ENCODE measurements at regions not wholly inside any gene's neighbourhood (a gene's known extent, or its start where the extent isn't known, plus 50 kb on each side); places are given as distances from the start of the nearest gene placed in this dataset.
A peak's percentile ranks its signal among the peaks of the same experiment; 100 is the strongest.

DNA sequence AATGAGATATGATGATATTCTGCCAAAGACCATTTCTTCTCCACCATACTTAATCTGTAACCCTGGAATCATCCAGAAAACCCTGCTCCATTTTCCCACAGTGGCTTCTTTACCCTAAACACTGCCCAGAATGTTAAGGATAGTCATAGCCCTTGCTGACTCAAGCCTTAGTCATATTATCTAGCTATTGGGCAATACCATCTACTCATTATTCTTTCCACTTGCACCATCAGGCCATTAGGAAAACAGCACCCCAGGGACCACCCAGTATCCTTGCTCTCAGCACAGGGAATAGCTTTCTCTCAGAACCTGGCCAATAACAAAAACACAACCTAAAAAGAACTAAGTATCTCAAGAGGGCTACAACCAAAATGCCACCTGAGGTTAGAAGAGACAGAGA lies 445.7 kb upstream of the SLC14A2 start:
- DNase-seq, result no peak

DNA sequence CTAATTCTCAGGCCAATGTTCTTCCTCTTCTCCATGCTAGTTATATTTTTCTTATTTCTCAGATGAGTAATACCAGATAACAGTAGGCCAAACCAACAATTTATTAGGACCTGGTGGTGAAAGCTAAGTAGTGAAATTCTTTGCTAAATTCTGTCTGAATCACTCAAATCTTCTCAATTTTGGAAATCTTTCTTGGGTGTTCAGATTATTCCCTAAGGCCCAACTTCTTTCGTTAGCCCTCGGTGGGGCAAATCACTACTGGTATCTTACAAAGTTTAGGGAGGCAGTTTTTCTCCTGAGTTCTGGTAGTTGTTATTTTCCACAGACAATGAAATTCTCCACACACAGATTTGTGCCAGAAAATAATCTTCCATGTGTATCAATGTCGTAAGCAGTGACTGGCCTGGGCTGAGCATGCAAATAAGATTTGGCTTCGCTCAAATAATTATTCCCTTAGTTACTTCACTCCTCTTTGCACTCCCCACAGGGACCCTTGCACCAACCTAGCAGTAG lies 443.5 kb upstream of the SLC14A2 start:
- DNase-seq, result no peak

DNA sequence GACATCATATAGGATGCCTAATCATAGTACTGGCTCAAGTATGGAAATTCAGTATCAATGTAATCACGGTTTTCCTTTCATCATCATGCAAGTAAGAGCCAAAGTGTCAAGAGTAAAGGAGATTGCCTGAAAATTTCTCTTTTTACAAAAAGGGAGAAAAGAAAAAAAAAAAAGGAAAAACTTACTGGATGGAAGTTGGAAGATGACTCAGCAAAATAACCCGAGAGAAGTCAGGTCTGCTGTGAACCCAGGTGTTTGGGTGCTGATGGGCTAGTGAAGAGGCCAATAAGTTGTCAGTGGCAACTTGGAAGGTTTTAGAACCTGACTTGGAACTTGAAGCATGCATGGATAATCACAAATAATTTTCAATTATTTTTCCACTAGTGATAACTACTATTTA lies 441.9 kb upstream of the SLC14A2 start:
- no peak for DNase-seq

DNA sequence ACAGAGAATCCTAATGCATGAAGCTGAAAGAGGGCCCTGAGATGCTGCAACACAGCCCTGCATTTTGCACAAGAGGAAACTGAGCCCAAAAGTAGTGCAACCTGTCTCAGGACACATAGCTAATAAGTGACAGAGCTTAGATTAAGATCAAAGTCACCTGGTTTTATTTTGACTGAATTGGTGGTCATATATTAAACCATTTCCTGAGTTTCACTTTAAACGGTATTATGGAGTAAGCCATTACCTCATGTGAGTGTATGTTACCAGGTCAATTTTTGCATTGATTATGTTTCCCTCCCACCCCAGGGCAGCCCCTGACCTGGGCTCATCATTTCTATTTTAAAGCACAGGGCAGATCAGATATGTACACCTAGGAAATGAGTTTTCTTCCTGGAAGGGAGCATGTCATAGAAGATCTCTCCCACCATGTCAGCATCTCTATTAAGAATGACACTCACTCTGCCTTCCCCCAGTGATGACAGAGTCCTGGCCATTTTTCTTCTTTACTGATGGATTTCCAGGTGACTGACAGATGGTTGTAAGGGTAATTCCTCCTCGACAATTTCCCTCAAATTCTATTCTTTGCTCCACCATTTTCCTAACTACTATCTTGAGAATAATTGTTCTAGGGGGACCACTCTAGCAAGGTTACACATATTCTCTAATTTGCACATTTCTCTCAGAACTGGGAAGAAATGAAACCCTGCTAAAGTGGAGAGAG lies 441.3 kb upstream of the SLC14A2 start:
- no peak for DNase-seq

DNA sequence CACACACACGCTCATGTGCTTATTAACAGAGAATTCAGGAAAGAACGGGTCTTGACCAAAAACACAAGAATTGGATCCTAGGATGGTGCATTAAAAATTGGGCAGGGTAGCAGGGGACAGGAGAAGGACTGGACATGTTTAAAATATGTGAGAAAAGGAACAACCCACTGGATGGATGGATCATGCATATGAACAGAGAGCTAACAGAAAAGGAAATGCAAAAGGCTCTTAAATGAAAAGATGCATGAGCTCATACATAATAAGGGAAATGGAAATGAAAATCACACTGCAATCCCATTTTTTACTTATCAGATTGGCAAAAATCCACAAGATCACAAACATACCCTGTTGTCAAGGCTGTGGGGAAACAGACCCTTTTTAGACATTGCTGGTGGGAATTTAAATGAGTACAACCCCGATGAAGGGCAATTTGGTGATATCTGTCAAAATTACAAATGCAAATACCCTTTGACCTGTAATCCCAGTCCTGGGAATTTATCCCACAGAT lies 440.6 kb upstream of the SLC14A2 start:
- DNase-seq, result no peak

DNA sequence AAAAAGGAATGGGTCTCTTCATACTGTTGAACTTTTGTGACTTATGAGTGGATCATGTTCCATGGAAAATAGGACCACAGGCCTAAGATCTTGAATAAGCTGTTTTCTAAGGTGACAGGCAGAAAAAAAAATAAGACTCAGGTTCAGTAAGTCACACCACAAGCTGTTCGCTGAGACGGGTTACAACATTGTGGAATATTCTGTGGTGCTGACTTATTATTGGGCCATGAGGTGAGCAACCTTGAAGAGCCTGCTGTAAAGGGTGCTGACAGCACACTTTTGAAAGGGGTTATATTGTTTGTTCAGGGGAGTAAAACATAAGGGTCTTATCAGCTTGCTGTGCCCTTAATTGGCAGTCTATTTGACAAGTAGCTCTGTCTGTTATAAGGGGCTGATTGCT lies 439.8 kb upstream of the SLC14A2 start:
- DNase-seq, result no peak

DNA sequence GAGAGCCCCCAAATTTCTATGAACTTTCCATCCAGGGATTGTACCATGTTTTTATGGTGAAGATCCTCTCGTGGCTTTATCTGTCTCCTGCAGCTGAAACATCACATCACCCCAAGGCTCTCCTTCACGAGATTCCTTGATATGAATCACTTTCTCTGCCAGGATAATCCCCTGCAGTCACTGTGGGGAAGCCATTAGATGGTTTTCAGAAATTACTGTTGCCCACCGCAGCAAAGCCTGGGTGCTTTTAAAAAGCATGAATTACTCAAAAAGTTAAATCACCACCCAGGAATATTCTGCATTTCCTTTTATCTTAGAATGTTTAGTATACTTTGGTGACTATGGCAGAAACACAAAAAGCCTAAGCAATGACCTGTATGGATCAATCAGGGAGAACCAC lies 428.4 kb upstream of the SLC14A2 start:
- DNase-seq, result no peak

DNA sequence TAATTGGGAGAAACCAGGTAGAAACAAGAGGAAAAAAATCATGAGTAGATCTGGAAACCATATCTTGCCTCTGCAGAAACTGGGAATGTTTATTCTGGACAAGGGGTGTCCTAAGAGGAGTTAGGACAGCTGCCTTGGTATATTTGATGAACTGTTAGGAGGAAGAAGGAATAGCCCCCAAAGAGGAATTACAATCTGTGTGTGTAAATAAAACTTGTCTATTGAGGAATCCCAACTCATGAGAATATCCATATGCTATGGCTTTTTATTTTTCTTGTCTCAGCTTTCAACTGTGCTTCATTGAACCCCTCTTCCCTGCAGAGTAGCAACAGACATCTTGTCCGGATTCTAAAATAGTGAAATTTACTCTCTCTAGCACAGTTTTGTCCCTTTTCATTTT lies 423.5 kb upstream of the SLC14A2 start:
- no peak for DNase-seq

DNA sequence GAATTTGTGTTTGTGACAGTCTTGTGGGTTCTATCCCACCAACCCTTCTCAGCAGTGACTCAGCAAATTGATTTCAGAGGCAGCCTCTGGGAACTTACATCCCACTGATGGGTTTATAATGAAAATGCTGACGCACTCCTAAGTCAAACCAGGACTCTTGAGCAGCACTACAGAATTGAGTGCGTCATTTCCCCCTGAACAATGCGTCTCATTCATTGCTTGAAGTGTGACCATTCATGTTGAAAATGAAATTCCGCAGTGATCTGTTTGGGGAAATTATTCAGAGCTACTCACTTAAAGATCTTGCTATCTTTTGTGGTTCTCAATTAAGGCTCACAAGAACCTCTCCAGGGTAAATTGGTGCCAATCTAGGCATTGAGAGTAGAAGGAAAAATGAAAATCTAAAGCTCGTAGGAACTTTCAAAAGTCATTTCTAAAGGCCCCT lies 417.7 kb upstream of the SLC14A2 start:
- no peak for DNase-seq

DNA sequence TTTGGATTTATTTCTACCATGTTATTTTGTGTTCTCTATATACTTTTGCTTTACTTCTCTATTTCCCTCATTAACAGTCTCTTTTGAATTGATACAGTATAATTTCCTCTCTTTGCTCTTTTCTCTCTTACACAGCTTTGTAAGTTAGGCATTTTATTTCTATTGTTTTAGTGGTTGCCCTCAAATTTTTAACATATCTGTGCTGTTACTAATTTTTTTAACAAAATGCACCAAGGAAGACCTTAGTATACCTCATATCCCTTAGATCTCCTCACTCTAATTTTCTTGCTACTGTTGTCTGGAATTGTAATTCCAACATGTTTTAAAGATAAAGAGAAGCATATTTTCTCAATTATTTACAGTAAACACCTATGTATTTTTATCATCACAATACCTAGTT lies 416.8 kb upstream of the SLC14A2 start:
- DNase-seq, result no peak

DNA sequence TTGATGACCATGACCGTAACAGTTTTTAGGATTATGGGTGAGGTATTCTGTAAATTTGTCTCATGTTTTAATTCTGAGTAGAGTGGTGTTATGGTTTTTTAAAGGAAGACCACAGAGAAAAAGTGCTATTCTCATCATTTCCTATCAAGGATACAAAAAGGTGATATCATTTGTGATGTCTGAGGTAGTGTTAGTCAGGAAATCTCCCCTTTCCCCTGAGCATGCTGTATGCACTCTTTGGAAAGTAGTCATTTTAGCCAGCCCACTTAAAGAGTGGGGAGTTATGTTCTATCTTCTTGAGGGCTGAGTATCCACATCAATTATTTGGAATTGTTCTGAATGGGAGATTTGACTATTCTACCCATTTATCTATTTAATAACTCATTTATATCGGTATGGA lies 414.2 kb upstream of the SLC14A2 start:
- DNase-seq, result no peak

DNA sequence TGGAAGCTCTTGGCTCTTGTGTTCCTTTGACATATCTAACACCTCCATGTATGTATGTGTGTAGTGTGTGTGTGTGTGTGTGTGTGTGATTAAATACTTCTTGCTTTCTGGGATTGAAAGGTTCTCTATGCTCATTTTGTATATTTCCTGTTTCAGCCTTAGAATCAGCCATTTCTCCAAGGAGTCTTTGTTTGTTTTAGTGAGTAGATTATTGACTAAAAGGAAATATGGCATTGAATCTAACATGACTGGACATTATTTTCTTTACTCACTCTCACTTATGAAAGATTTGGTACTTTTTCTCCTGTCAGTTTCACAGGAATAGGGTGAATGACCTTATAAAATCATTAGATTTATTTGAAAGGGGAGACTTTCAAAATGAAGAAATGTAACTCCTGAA lies 413.8 kb upstream of the SLC14A2 start:
- DNase-seq, result no peak

DNA sequence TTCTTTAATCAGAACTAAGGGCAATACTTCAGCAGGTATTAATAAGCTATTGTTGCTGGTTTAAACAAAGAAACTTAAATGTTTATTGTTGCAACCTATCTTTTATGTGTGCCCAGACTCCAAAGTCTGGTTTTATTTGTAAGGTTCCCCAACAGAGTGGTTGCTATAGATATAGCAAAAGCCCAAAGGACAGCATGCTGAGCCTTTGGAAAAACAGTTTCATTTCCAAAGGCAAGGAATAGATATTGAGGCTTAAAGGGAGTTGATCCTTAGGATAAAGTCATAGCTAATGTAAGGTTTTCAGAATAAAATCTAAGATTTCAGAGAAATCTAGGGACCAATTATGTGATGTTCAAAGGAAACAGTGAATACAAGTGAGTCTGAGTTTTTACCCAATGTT lies 413.2 kb upstream of the SLC14A2 start:
- no peak for DNase-seq

DNA sequence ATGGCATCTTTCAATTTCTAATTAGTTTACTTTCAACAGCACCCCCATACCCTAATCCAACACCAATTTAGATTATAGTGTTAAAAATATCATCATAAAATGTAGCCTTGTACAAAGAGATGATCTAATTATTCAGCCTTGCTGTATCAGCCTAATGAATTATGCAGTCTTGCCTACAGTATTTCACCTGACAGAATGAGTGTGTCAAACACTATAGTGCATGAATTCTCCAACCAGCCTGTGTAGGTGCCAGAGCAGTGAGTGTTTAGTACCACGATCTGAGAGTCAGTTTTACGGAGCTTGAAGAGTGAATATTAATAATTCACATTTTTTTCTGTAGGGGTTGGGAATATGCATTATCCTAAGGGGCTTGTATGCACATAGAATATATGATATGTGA lies 411.6 kb upstream of the SLC14A2 start:
- no peak for DNase-seq

DNA sequence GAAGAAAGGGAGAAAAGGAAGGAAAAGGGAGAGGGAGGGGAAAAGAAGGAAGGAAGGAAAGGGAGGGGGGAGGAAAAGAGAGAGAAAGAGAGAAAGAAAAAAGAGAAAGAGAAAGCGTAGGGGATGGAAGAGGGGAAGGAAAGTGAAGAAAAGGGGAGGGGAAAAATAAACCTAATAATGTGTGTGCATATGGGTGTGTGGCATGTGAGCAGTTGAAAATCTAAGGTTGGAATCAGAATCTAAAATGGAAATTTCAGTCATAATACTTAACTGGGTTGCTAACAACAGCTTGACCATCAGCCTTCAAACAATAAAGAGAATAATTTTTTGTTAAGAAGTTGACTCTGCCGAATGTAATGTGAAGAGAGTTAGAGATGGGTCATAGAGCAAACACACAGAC lies 407.9 kb upstream of the SLC14A2 start:
- no peak for DNase-seq

DNA sequence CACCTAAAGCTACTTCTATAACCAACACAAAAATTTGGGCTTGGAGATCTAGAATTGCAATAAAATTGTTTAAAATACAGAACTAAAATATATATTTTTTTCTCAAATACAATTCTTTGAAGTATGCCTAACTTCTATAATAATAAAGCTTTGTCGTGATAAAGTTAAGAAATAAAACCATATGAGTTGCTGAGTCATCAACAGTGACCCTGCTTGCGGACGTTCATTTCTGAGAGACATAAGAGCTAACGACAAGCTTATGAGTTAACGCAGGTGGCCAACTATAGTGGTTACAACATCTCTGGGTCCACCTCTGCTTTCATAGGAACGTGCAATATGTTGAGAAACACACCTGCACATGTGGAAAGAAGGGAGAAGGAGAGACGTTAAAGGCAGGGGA lies 407.1 kb upstream of the SLC14A2 start:
- DNase-seq, result no peak

DNA sequence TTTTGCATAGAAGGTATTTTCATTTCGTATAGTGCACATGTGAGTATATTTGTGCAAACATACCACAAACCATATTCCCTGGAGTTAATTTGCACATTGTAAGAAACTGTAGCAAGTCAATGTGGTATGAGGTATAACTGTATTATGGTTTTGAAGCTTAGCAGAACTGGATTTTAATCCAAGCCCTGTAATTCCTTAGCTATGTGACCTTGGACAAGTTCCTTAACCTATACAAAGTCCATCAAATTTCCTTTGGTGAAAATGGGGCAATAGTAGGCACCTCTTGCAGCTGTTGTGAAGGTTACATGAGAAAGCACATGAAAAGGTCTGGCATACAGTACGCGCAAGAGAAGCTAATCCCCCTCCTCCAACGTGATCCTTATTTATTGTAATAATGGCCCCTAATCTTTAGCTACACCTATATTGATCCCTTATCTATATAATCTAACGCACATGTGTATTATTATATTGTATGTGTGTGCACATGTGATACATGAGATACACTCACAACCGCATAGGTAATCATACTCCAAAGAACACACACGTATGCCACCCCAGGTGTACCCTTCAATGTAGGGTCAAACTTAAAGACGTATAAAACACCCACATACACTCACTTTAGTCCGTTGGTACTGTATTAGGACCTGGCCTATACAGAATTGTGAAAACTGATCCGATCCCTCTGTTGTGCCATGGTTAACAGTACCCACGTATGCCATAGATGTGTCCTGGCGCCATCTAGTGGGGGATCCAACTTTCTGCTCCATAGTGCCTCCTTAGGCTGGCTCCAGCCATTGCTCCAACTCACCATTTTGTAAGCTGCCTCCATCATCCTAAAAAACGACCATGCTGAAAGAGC lies 402.9 kb upstream of the SLC14A2 start:
- DNase-seq, result peak; percentile 57

DNA sequence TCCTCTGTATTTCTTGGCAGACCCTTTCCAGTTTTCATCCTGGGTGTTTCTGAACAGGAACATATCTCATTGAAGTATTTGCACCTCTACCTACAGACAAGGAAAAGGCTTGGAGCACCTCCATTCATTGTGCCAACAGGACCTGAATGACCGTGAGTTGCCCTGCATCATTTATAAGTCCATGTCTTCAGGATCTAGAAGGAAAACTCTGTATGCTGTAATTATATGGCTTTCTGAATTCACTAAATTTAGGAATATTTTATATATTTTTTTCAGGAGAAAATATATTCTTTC lies 402.3 kb upstream of the SLC14A2 start:
- no peak for DNase-seq

DNA sequence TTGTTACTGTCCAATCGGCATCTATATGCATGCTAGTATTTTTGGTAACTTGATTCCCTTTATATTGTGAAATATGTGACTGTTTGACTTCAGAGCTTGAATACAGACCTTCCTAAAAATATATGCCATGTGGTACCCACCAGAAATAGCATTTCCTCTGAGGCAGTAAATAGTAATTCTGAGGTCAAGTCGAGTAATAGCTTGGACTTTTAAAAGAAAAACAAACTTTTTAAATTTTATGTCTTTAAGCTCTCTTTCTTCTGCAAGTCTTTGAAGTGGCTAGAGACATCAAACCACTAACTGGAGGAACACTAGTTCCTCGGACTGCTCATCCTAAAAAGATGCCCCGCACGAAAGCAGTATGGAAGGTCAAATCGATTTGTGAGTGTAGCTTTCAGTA lies 396.8 kb upstream of the SLC14A2 start:
- DNase-seq, result no peak

DNA sequence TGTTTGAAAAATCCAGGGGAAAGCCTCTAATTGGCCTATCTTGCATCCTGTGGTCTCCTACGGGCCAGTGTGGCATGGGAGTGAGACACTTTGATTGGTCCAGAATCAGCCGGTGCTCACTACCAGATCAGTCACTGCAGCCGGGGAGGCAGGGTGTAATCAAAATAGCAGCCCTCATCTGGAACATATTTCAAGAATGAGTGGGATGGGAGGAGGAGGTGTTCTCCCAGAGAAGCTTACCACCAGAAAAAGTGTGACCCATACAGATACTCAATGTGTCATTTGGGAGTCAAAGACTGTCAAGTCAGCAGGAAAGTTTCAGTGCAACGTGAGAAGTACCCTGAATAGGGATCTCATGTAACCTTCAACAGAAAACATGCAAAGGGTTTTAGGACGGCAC lies 393.9 kb upstream of the SLC14A2 start:
- no peak for DNase-seq

DNA sequence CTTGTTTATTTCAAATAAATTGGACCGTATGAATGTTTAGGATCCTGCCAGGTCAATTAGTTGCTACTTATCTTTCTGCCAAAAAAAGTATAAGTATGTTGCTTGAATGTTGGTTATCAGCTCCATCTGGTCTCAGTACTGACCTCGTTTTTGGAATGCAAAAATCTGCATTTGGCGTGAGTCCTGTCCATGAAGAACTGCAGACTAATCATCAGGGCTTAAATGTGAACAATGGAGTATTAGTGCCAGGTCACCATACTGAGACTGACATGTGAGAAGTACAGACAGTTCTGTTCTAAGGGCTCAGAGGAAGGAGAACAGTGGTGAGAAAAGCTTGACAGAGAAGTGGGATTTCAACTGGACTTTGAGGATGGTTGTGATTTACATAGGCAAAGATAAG lies 393.1 kb upstream of the SLC14A2 start:
- no peak for DNase-seq

DNA sequence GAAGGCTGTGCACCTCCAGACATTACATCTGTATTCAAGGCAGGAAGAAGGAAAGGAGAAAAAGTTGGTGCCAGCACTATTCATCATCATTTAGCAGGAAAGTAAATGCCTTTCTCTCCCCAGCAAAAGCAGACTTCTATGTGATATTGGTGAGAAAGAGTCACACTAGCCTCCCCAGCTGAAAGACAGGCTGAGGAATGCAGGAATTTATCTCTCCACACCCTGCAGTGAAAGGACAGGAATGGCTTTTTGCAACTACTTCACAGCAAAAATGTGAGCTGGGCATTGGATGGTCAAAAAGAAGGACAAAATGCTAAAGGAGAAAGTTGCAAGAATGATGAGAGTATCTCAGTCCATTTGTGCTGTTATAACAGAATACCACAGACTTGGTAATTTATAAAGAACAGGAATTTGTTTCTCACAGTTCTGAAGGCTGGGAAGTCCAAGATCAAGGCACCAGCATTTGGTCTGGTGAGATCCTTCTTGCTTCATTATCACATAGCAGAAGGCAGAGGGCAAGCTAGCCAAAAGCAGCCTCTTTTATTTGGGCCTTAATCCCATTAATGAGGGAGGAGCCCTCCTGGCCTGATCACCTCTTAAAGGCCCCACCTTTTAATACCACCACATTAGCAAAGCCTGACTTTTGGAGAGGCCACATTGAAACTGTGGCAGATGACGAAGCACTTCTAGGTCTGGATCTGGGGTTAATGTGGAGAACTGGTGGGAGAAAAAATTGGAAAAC lies 388.1 kb upstream of the SLC14A2 start:
- no peak for DNase-seq

DNA sequence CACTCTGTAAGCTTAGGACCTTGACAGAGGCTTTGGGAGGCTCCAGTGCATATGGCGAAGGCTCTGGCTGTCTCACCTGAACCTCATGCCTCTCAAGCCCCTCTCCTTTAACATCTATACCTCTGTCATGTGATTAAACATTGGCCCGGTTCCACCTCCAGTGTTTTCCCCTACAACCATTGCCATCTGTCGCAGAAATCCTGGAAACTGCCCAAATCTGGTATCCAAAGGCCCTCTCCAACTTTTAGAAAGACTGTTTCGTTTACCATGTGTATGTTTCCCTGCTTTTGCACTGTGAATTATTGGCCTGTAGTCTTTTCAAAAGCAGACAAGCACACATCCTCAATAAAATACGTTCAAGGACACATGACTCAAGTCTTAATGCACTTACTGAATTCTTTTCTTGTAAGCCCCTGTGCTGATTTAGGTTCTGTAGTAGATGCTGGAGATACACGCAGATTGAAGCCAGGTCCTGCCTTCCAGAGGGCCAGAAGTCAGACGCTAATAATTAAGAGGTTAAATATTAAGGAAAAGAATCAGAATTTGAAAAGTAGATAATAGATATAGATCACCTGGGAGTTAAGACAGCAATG lies 386.4 kb upstream of the SLC14A2 start:
- no peak for DNase-seq
